Stimulated activated CD8-positive, alpha-beta memory T cell treated with anti-CD3 and anti-CD28 coated beads, Interleukin-15, amount 100 ng/mL, for 4 hours (primary cell): ENCODE measurements at regions not wholly inside any gene's neighbourhood (a gene's known extent, or its start where the extent isn't known, plus 50 kb on each side); places are given as distances from the start of the nearest gene placed in this dataset.

ENCODE experiments used
- DNase-seq, 2 donors: peaks; one replicate each; pipeline ENCODE4 v3.0.0-alpha.2; 2020; ENCODE audit warnings: low read depth in 2 of 2

DNA sequence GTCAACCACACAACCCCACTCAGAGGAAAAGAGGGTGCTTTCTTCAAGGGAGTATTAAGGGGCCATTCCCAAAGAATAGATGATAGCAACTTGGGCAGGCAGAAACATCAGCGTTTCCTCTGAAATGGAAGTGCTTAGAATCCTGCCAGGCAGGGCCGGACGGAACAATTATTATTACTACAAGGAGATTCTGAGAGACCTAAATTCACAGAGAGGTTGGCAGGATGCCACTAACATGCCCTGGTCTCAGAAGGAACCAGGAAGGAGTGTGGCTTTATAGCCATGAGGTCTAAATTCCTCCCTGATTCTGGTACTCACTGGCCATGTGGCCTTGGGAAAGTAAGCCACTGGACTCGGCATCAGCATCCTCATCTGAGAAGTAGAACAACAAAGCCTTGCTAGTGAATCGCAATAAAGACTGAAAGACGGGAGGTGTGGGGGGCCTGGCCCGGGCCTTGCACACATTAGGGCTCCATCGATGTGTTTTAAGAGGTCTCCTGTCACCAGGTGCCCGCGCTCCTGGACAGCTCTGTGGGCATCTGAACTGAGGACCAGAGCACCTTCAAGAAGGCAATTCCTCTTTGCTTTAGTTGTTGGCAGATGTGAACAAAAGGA, 131.5 kb downstream of the OAT start:
- no peak for DNase-seq

DNA sequence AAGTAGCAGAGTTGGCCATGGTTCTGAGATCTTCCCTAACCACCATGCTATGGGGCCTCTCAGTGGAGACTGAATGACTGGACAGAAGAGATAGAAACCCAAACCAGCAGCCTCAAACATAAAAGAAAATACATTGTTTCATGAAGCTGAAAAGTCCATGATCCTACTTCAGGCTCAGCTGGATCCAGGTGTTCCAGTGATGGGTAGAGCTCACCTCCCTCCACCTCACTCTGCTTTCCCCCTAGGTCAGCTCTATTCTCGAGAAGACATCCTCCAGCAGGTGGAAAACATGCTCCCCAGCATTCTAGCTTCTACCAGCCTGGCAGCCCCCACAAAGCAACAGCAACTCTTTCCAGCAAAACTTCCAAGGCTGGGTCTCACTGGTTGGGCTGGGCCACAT, 132.1 kb downstream of the OAT start:
- DNase-seq, result no peak

DNA sequence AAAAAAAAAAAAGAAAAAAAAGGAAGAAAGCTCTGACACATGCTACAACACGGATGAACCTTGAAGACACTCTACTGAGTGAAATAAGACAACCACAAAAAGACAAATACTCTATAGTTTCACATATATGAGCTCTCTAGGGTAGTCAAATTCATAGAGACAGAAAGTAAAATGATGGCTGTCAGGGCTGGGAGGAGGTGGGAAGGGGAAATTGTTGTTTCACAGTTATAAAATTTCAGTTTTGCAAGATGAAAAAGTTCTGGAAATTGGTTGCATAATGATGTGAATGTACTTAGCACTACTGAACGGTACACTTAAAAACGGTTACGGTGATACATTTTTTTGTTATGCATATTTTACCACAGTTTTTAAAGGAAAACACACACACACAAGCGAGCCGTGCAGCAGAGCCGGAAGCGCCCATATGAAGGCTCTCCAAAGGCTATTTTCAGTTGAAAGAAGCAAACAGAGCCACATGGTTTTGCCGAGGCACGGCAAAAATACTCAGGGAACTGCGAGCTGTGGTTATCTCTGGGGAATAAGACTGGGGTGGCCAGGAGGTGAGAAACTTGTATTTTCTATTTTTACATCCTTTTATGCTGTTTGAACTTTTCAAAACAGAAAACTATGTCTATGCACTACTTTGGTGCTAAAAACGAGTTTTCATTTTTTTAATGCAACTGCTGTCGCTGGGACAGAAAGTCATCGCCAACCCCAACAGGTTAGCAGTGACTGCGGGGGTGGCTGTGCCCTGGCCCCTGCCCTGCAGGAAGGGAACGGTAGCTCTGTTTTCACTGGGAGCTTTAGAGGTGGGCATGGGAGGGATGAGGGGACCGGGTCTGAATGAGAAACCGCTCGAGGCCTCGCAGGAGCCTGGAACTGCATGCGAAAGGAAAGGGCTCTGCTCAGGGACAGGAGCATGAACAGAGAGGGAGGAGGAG, 132.9 kb downstream of the OAT start:
- no peak for DNase-seq

DNA sequence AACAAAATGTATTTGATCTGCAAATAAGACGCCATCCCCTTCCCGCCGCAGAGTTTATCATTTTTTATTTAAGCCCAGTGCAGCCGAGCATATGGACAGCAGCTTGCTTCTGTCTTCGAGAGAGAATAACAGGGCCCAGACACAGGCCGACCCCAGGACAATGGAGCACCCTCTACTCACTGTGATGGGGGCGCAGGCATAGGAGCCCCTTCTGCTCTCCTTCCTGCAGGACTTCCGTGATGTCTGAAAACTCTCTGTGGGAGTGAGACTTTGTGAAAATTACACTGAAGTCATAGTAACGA, 134.8 kb downstream of the OAT start:
- no peak for DNase-seq

DNA sequence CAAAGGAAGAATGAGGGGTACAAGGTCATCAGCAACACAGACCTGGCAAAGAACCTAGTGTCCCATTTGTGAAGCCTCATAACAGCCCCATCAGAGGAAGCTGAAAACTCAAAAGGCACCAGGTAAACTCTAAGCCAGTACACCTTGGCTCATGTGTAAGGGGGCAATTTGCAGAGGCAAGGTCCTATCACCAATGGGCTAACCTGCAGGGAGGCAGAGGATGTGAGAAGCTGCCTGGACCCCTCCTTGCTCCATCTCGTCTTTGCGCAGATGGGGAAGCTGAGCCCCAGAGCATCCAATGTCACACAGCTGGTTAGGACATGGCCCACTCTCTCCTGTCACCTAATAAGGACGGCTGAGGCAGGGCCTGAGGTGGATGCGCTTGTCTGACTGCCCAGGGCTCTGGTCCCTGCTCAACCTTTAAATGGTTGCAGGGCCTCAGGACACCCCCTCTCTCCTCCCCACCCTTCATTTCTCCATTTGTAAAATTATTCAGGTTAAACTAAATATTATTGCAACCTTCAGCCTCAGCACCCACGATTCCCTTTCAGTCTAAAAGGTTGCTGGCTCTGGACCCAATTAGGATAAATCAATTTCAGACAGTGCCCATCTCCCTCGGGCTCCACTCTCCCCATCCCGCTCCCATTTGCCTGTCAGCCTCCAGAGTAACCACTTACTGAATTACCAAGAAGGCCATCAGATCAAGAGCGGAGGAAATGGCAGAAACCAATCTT, 135.3 kb downstream of the OAT start:
- DNase-seq, result no peak

DNA sequence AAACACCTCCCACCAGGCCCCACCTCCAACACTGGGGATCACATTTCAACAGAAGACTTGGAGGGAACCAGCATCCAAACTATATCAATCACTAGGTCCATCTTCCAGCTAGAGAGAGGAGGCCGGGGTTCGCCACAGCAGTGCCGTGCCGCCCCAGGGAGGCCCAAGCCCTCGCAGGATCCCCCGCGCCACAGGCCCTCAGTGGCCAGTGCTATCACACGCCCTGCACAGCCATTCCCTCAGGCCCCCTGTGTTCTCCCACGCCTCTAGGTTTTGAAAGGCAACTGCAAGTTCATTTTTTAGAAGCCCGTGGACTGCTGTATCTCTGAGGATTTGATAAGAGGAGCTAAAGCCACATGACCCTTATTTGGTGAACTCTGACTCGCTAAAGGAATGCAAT, 136.4 kb downstream of the OAT start:
- DNase-seq, result no peak

DNA sequence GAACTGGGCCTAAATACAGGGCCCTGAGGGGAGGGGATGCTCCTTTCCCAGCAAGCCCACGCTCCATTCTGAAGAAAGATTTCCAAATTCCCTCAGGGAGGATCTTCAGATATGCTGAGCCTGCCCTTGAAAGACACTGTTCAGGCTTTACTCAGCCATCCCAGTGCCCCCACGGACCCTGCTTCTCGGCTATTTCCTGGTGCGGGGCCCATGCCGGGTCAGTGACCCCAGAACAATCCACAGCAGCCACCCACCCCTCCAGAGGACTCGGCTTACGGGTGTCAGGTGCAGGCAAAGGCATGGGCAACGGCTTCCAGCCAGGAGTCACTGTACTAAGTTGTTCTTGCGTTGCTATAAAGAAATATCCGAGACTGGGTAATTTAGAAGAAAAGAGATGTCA, 137.1 kb downstream of the OAT start:
- DNase-seq, result no peak

DNA sequence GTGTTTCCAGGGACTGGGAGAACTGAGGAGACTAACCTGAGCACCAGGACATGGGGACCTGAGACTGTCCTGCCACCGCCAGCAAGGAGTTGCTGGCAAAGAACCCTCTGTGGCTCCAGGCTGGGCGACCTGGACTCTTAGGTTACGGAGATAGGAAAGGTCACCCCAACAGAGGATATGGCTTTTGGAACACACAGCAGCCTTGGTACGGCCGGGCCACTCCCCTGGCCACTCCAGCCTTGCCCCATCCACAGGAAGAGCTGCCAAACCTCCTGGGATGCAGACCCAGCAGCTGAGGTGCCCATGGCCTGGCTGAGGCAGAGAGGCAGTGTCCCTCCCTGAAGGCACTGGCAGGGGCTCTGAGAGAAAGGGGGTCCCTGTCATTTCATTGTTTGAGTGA, 137.8 kb downstream of the OAT start:
- no peak for DNase-seq

DNA sequence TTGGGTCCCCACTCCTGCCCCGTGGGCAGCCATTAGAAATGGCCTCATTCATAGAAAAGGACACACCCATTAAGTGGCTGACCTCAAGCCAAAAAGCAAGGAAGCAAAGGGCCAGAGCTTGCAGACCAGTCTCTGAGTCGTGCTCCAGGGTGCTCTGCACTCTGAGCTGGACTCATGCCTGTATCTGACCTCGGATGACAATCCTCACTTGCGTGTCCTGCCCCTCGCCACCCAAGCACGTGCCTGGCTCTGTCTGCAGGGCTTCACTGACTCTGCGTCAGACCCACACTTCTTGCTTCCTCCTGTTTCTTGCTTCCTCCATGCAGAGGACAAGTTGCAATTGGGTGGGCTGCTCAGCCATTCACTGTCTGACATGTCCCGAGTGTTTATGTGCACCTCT, 138.8 kb downstream of the OAT start:
- DNase-seq, result no peak

DNA sequence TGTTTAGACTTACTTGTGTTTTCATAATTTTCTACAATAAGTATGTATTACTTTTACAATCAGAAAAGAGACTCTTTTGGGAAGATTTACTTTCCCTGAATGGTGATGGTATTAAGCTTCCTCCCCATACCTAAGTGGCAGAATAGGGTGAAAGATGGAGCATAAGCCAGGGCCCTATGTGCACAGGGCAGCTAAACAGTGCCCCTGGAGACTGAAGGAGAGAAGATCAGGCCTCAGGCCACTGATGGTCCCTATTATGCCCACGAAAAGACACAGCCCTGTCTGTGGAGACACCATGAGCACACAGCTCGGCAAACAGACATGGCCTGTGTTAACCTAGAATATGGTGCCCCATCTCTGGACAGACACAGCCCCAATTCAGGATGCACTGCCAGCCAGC, 139.4 kb downstream of the OAT start:
- DNase-seq, result no peak

DNA sequence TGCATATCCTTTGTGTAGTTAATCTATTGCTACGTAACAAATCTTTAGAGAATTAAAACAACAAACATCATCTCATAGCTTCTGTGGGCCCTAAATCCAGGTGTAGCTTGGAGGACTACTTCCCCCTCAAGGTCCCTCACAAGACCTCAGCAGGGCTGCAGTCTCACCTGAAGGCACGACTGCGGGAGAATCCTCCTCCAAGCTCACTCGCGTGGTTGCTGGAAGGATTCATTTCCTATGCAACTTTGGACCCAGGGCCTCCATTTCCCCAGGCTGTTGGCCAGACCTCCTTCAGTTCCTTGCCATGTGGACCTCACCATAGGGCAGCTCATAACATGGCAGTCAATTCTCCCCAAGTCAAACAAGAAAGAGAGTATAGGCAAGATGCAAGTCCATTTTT, 140.4 kb downstream of the OAT start:
- DNase-seq, result no peak

DNA sequence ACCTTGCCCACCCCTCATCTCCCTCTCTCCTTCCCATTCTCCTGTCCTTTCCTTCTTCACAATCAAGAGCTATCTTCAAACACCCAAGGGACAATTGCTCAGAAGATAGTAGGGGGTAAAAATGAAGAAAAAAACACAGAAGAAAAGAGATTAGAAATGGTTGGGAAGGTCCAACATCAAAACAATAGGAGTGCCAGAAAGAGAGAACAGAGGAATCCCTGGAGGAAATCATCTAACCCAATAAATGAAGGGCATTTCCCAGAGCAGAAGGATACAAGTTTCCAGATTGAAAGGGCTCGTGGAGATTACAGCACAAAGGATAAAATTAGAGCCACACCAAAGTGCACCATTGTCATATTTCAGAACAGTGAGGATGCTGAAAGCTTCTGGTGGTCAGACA, 145.6 kb downstream of the OAT start:
- DNase-seq, result no peak

DNA sequence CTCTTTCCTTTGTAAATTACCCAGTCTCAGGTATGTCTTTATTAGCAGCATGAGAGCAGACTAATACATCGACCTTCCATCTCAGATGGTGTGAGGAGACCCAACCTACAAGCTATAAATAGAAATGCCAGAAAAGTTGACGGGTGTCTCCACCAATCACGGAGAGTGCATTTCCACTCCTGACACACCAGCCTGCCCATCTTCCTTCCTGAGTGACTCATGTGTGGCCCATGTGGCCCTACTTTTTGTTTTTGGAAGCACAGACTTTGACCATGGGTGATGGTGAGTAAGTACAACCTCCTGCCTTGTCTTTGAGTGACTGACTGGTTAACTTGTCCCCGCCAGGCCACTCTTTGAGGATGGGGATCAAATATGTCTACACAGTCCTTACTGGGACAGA, 147.0 kb downstream of the OAT start:
- DNase-seq, result no peak

DNA sequence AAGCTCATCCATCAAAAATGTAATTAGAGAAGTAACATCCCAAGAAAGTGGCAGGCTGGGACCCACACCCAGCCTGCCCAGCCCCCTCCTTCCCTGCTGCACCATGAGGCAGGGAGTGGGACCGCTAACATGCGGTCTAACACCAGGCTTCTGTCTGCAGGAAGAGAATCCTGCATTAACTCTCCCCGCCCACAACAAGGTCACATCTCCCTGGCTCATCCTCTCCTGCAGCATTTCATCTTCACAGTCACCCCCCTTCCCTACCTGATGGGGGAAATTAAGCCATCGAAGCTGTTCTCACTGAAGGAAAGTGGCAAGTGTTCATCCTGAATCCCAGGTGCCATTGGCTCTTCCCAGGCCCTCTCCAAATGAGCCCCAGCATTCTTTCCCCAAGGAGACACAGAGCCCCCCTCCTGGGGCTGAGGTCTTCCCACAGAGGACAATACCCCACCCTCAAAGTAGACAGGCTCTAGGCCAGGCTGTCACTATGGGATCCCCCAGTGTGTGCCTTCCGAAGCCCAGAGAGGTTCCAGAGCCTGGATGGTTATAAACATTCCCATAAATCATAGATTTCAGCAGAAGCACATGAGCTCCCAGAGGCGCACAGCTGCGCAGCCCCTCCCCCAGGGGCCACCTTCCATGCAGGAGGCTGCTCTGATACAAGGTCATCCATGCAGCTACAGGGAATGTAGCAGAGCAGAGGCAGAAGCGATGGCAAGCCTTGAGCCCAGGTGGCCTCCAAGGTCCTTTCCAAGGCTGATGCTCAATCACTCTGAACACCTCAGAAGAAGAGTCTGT, 148.0 kb downstream of the OAT start:
- no peak for DNase-seq

DNA sequence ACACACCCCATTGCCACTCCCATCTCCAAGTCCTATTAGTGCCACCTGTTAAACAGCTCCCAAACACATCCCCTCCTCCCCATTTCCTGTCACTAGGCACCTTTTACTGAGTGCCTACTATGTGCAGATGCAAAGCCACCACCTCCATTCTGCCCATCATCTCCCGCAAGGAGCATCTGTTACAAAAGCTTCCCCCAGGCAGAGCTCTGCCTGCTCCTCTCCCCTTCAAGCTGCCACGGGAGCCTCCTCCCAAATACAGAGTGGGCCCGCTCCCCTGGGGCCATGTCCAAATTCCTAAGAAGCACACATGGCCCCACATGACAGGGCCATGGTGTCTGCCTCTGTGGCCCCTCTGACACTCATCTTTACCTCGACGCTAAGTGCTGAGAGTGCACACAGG, 149.7 kb downstream of the OAT start:
- DNase-seq, result no peak

DNA sequence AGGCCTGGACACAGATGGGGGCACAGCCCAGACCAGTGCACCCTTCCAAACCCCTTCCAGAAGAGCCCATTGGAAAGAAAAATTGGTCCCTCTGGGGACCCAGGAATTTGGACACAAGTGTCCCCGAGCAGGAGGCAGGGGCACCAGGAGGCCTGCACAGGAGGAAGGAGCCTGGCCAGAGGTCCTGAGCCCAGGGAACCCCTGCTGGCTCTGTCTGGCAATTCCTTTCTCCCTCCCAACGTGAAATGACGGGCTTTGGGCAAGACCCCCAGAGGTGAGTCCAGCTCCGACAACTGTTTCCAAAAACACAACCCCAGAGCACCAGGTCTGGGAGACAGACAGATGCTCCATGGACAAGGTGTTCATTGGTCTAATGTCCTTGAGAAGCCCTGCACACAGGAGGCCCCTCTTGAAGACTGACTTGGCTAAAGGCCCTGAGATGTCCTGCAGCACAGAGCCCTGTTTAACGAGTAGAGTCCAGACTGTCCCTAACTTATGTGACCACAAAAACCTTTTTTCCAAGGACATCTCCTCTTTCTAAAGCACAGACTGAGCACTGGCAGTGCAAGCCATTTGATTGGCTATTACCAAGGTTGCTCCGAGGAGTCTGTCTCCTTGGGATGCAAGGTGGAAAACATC, 150.7 kb downstream of the OAT start:
- no peak for DNase-seq

DNA sequence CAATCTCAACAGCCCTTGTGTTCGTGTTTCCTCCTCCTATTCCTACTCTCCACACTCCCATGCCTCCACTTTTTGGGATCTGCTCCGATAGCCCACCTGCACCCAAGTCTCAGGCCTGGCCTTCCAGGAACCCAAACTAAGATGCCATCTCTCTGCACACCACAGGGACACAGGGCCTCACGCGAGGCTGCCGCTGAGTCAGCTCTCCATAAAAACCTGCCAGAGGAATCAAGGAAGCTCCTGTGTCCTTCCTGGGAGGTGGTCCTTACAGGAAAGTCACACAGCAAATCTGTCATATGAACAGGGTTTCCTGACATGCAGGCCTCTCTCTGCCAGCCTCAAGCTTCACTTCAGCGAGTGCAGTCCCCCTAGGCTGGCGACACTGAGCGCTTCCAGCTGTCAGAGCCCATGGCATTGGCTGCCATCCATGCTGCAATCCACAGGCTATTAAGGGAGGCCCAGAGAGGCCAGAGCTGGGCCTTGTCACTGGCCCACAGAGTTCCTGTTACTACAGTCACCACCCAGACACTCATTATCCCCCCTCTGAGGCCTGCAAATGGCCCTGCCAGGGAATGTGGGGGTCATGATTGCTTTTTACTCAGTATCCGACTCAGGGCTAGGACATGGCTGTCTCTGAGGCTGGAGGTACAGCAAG, 151.4 kb downstream of the OAT start:
- DNase-seq, result no peak

DNA sequence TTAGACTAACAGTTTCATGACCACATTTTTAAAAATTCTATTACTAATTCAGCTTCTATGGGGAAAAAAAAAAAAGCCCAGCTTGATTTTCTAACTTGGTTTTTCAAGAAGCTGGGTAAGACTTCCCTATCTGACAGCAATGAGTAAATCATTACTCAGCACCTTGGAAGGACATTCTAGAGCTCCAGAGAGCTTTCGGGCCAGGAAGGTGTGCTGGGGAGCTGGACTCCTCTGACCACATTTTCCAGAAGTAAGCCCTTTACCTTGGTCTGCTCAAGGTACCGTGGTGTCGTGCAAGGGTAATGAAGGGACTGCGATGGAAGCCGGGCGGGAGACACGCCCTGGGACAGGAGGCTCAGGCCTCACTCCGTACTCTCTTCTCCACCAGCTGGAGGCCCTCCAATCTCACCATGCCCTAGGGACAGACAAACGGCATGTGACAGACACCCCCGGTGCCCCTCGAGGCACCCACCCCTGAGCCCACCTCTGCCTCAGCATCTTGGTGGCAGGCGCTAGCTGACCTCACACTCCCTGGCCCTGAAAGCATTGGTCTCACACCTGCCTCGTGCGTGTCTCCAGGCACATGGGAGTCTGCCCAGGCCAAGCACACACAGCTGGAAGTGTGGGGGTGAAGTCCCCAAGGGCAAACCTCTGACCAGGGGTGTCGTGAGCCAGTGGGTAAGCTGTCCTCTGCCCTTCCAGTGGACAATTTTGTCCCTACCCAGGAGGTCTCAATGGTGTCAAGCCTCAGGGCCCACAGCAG, 152.1 kb downstream of the OAT start:
- DNase-seq, result no peak

DNA sequence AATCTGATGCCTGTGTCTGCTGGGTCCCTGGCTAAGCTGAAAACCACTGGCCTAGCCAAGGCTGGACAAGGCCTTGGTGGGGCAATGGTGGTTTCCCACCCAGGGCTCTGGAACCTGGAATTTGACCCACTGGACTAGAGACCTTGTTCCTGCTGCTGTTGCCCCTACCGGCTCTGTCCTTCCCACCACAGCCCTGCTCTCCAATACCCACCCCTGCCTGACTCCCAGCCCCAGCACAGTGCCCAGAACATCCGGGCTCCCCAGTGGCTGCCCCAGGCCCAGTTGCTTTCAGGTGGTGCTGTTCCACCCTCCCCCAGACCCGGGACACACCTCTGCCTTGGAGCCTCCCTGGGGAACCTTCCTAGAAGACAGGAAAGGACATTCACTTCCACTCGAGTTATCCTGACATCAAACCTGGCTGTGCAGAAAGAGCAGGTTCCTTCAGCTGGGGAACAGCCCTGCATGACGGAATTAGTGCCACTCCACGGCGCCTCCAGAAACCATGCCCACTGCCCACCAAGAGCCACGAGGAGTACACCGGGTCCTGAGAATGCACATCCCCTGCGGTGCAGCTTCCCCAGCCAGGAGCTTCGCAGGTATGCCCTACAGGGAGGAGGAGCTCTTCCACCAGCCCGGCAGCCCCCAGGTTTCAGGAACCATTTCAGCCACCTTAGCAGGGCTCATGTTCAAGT, 152.8 kb downstream of the OAT start:
- no peak for DNase-seq

DNA sequence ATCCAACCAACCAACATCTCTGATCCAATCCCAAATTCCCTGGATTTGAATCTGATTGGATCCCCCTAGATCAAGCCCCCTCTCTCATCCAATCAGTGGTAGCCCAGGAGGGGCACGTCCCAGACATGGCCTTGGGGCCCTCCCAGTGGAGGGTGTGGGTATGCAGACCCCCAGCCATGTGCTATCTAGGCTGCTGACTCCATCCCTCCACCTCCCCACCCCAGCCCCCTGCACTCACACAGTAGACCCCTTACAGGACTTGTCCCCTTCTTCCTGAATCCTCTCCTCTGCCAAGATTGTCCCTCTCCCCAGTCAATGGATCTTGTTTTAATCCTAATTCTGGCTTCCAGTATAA, 153.4 kb downstream of the OAT start:
- DNase-seq, result no peak
